ENCODE measurements at regions not wholly inside any gene's neighbourhood (a gene's known extent, or its start where the extent isn't known, plus 50 kb on each side); places are given as distances from the start of the nearest gene placed in this dataset.

DNA sequence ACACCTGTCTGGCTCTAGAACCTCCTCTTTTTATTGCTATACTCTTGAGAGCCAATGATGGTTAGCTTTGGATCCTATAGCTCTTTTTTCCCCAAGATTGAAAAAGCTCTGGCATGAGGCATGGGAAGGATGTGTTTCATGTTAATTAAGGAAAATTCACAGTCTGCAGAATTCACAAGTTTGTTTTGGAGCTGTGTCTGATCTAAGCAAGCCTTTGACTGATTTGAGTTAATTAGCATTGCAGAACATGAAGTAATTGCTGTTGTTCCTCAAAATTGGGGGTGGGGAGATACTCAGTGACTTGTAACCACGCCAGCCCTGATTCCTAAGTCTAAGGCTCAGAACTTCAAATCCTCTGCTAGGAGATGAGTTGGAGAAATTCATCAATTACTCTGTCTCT lies 205.0 kb downstream of the SUDS3 start:
- no TSS peak for BruUV-seq (replicated peaks)
- in situ Hi-C loops (cut with MboI), result no loop called here

More for the DNA sequence above, 205.0 kb downstream of the SUDS3 start:
- FAIRE-seq, result no peak
- no peak for DNase-seq (ENCODE audit: extremely low read depth in 1 of 4, low spot score in 3 of 4)
- Histone ChIP-seq H3K36me3 (ENCODE audit: control insufficient read depth, insufficient read depth, low read length) (no peaks in the 10 kb centered on the region), H3K27me3 (ENCODE audit: control insufficient read depth in 2 of 2, insufficient read depth in 2 of 2, low read length in 2 of 2) (peaks cover 0 to 3% of the 10 kb centered on the region in 2 experiments; a peak in 1 of 5 replicates), H3K4me2 (ENCODE audit: insufficient read depth, low read length) (no peak overlapping the region), H3K4me3 (no peak overlapping the region), H3K9me1 (ENCODE audit: control insufficient read depth, insufficient read depth, low read length) (no peaks in the 10 kb centered on the region), H4K20me1 (replicated peaks; ENCODE audit: control insufficient read depth, insufficient read depth, low read length) (no peaks in the 10 kb centered on the region), H3K79me2 (ENCODE audit: control insufficient read depth, insufficient read depth, low read length) (no peaks in the 10 kb centered on the region), H3K9ac (ENCODE audit: insufficient read depth in 1 of 2, low read depth in 2 of 2, low read length in 2 of 2) (no peak overlapping the region), H3K27ac (ENCODE audit: extremely low read depth, low read depth, low read length) (no peak overlapping the region), H3K9me3 (replicated peaks; ENCODE audit: control insufficient read depth, insufficient read depth, low read depth, low read length) (no peaks in the 10 kb centered on the region), H2AFZ (ENCODE audit: low read depth, low read length) (no peak overlapping the region), H3K4me1 (replicated peaks in 1 of 2; ENCODE audit: control insufficient read depth in 2 of 2, insufficient read depth in 2 of 2, low read length in 2 of 2) (no peaks in the 10 kb centered on the region)
- no peak for TF ChIP-seq GATA2 (CRISPR knock-in tag; IDR thresholded peaks at IDR 0.05)
- TF ChIP-seq SREBF1 (IDR thresholded peaks at IDR 0.05; ENCODE audit: borderline replicate concordance, low read depth, low read length), result no peak
- TF ChIP-seq TRIM25 (IDR thresholded peaks at IDR 0.05; ENCODE audit: borderline replicate concordance), result no peak
- no peak for TF ChIP-seq UBTF (IDR thresholded peaks at IDR 0.05; ENCODE audit: borderline replicate concordance in 1 of 2, low read depth in 2 of 2, low read length in 2 of 2)
- TF ChIP-seq SRSF1 (IDR thresholded peaks at IDR 0.05; ENCODE audit: low read depth, low read length), result no peak
- TF ChIP-seq ZNF740 (CRISPR knock-in tag; IDR thresholded peaks at IDR 0.05), result no peak
- TF ChIP-seq ZNF740 (tag; IDR thresholded peaks at IDR 0.05), result no peak
- TF ChIP-seq FOXO4 (CRISPR knock-in tag; IDR thresholded peaks at IDR 0.05), result no peak
- TF ChIP-seq, protein P1, sequence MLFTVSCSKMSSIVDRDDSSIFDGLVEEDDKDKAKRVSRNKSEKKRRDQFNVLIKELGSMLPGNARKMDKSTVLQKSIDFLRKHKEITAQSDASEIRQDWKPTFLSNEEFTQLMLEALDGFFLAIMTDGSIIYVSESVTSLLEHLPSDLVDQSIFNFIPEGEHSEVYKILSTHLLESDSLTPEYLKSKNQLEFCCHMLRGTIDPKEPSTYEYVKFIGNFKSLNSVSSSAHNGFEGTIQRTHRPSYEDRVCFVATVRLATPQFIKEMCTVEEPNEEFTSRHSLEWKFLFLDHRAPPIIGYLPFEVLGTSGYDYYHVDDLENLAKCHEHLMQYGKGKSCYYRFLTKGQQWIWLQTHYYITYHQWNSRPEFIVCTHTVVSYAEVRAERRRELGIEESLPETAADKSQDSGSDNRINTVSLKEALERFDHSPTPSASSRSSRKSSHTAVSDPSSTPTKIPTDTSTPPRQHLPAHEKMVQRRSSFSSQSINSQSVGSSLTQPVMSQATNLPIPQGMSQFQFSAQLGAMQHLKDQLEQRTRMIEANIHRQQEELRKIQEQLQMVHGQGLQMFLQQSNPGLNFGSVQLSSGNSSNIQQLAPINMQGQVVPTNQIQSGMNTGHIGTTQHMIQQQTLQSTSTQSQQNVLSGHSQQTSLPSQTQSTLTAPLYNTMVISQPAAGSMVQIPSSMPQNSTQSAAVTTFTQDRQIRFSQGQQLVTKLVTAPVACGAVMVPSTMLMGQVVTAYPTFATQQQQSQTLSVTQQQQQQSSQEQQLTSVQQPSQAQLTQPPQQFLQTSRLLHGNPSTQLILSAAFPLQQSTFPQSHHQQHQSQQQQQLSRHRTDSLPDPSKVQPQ (CRISPR knock-in tag; IDR thresholded peaks at IDR 0.05; ENCODE audit: borderline replicate concordance), result no peak
- intact Hi-C loops (cut with micrococcal nuclease), result no loop called here
- POLR2A ChIA-PET, result no interaction called here
- ATAC-seq, result no peak
- 0% methylated on average over 1 of the region's 1 CpG for WGBS (ENCODE audit: insufficient coverage, low coverage, missing lambda C conversion rate)
- CTCF ChIA-PET (ENCODE audit: low intra/inter-chr PET ratio), result no interaction called here
